IPS-NIHi7 (cell line): ENCODE measurements at regions not wholly inside any gene's neighbourhood (a gene's known extent, or its start where the extent isn't known, plus 50 kb on each side); places are given as distances from the start of the nearest gene placed in this dataset.
A peak's percentile ranks its signal among the peaks of the same experiment; 100 is the strongest.

Experiments
- DNase-seq: peaks from one replicate; pipeline ENCODE4 v3.0.0; 2012; ENCODE audit warnings: mixed read lengths; ENCODE audit errors: extremely low spot score

DNA sequence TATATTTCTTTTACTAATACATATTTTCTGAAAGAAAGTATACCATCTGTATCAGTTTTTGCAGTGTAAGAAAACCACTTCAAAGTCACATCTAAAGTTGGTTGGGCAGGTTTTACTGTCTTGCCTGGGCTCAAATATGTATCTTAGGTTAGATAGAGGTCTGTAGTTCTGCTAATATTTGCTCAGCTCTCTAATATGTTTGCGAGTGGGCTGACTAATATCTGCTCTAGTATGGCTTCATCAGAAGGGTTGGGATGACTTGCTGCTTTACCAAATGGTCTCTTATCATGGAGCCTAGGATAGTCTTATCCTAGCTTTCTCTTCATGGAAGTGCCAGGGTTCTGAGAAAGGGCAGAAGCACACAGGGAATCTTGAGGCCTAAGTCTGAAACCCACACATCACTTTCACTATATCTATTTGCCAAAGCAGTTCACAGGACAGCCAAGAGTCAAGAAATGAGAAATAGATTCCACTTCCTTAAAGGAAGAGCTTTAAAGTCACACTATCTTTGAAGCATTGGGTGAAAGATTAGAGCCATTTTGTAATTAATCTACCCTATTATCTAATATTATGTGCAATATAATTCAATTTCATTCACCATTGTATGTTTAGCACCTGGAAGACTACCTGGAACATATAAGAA, 610.0 kb downstream of the KCNJ3 start:
- DNase-seq = no peak

GRCh38 chr2:155301221-155301620, 602.7 kb downstream of the KCNJ3 start:
- no peak for DNase-seq

GRCh38 chr2:155298001-155298400, 599.5 kb downstream of the KCNJ3 start:
- DNase-seq = no peak

DNA sequence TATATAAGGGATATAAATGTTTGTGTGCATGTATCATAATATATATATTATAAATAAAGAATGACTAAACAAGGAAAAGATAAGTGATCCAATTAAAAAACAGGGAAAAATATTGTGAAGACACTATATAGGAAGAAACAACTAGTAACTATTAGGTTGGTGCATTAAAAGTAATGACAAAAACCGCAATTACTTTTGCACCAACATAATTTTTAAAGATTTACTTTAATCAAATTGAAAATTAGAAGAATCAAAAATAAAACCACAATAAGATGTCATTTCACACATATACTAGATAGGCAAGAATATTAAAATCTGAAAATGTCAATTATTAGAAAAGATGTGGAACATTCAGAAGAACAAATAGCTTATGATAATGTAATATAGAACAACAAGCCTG, 595.9 kb downstream of the KCNJ3 start:
- no peak for DNase-seq

- DNase-seq = no peak
Measured at GRCh38 chr2:155281907-155282306, 583.4 kb downstream of the KCNJ3 start.

DNA sequence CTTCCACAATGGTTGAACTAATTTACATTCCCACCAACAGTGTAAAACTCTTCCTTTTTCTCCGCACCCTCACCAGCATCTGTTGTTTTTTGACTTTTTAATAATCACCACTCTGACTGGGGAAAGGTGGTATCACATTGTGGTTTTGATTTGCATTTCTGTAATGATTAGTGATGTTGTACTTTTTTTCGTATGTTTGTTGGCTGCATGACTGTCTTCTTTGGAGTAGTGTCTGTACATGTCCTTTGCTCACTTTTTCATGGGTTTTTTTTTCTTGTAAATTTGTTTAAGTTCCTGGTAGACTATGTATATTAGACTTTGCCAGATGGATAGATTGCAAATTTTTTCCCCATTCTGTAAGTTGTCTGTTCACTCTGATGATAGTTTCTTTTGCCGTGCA, 574.8 kb downstream of the KCNJ3 start:
- no peak for DNase-seq

- peak; percentile 47 for DNase-seq
Measured at GRCh38 chr2:155266583-155266982, 568.1 kb downstream of the KCNJ3 start.

GRCh38 chr2:155266109-155266508, 567.6 kb downstream of the KCNJ3 start:
- DNase-seq = no peak

DNA sequence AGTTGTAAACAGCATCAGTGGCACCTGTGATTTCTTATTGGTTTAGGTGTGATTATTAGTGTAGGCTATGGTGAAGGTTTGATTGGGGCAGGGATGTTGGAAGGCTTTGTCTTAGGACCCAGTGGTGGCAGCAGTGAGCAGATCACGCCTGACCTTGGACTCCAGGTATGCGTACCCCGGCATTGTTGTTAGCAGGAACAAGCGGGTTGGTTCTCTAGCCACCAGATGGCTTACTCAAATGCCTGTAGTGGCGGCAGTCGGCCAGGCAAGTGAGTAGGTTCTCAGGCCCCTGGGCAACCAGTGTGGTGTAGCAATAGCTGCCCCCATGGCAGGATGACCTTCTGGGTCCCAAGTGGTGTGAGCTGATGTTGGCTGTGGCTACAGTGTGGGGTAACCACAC, 558.3 kb downstream of the KCNJ3 start:
- DNase-seq = peak; percentile 34

DNA sequence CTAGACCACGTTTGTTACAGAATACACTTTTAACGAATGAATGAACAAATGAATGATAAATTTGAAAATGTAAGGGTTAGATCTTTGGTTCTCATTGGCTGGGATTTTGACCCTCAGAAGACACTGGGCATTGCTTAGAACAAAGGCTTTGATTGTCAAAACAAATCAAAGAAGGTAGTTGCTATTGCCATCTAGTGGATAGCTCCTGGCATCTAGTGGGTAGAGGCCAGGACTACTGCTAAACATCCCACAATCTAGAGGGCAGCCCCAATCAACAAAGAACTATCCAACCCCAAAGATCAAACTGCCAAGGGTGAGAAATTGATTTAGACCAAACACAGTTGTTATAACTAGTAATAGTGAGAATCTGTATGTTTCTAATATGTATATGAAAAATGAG, 552.3 kb downstream of the KCNJ3 start:
- DNase-seq = peak; percentile 24

GRCh38 chr2:155240176-155240575, 541.7 kb downstream of the KCNJ3 start:
- no peak for DNase-seq

- no peak for DNase-seq
Measured at GRCh38 chr2:155235710-155236109, 537.2 kb downstream of the KCNJ3 start.

DNA sequence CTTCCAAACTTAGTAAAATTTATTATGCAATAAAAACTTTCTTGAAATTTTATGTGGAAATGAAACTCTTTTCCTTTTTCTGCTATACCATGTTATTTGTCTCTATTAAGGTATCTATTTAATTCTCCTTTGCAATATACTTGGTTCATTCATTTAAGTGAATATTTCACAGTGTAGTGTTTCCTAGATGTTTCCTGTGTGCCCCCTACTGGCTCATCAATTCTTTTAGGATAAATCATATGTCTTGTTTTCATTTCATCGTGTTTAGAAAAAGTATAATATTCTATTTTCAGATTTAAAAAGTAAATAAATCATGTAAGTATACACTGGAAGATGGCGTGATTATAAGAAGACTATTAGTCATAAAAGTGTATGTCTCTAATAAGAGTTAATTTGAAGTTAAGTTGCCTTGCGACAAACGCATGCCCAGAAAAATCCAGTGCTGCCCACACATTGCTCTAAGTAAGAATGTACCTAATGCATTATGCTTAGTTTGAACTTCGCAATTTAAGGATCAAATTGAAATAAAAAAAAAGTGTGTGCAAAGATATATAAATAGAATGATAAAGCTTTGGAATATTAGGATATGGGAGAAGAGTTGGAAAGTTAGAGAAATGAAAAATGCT, 525.4 kb downstream of the KCNJ3 start:
- DNase-seq = peak; percentile 7

DNA sequence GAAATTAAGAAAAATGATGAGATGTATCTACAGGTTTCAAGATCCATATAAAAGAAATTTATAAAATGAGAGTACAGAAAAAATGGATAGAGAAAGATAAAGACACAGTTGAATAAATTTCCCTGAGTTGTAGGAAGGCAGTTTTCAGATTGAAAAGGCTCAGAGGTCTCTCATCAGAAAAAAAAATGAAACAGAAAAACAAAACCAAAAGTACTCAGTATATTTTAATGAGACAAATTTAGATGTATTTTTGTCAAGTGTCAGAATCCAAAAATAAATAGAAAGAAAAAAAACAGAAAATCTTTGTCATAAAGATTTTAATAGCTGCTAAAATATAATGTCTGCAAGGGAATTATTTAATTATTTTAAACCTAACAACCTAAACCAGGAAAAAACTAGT, 520.5 kb downstream of the KCNJ3 start:
- DNase-seq = no peak

DNA sequence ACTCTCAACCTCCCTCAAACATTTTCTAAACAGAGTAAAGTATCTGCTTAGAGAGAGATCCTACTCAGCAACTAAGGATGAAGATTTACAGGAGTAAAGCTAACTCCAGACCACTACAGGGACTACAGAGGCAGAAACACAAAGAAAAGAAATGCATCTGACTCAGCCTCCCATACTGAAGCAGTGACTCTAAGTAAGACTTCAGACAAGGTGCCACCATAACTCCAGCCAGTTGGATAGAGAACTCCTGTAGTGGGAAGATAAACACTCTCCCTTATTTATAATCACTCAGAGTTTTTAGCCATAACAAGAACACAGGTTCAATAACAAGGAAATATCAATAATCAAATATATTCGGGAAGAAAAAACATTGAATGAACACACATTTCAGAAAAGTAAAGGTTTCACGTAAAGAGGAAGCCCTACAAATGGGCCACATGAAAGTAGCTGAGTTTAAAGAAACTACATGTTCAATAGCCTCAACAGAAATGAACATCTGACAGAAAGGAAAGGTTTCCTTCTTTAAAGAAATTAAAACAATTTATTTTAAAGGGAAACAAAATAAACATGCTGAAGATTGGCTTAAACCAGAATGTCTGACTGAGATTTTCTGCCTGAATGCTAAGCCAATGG, 519.9 kb downstream of the KCNJ3 start:
- DNase-seq = no peak

- no peak for DNase-seq
Measured at GRCh38 chr2:155215037-155215707, 516.7 kb downstream of the KCNJ3 start.

- no peak for DNase-seq
Measured at GRCh38 chr2:155209696-155210450, 511.4 kb downstream of the KCNJ3 start.

- no peak for DNase-seq
Measured at GRCh38 chr2:155203178-155203577, 504.7 kb downstream of the KCNJ3 start.

- no peak for DNase-seq
Measured at GRCh38 chr2:155200753-155201152, 502.3 kb downstream of the KCNJ3 start.

DNA sequence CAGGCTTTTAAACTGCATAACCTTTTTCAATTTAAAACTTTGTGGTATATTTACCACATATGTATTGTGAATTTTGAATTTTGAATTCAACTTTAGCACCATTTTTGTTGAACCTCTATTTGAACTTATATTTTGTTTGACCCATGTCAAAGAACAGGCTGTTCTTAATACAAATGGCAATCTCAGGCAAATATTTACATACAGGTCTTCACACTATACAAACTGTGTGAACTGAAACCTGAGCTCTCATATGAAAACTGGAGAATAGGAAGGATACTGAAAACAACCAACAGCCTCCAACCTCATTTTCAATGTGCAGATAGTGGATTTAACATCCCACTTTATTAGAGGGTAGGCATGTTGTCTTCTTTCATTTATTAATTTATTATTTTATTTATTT, 491.8 kb downstream of the KCNJ3 start:
- DNase-seq = no peak

- no peak for DNase-seq
Measured at GRCh38 chr2:155178921-155179320, 480.4 kb downstream of the KCNJ3 start.

DNA sequence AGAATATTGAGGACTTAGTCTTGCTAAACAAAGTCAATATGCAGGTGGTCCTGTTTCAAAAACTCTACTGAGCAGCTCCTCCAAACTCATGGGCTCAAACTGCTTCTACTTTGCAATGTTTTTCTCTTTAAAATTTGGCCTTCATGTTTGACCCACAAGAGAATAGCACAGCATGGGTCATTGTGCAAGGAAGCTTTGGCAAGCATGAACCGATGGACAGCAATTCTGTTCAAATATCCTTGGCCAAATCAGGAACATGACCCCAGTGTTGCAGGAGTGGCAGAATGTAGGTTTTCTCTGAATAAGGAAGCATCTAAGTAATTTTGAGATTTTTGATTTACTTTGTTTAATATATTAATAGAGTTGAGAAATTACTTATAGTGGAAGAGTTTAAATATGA, 477.9 kb downstream of the KCNJ3 start:
- DNase-seq = no peak
